H9 (cell line): ENCODE measurements at regions not wholly inside any gene's neighbourhood (a gene's known extent, or its start where the extent isn't known, plus 50 kb on each side); places are given as distances from the start of the nearest gene placed in this dataset.

ENCODE experiments used
- DNase-seq: peaks from one replicate; pipeline ENCODE4 v3.0.0-alpha.2; 2017
- H2AFZ ChIP-seq: one replicate; pipeline ENCODE4 v1.6.1; 2013; ENCODE audit warnings: mild to moderate bottlenecking, low read length, control low read depth, moderate library complexity
- H2AK5ac ChIP-seq: 2 replicates; pipeline ENCODE4 v1.6.1; 2013; ENCODE audit warnings: low read length, control low read depth, mixed read lengths; ENCODE audit not compliant: insufficient read length
- H2BK120ac ChIP-seq: one replicate; pipeline ENCODE4 v1.6.1; 2013; ENCODE audit warnings: low read depth, mild to moderate bottlenecking, low read length, control low read depth, inconsistent platforms; ENCODE audit not compliant: poor library complexity, severe bottlenecking
- H2BK12ac ChIP-seq: 2 replicates; pipeline ENCODE4 v1.6.1; 2013; ENCODE audit warnings: low read length, control low read depth, mixed read lengths, low read depth; ENCODE audit not compliant: insufficient read length
- H2BK15ac ChIP-seq: 2 replicates; pipeline ENCODE4 v1.6.1; 2013; ENCODE audit warnings: low read depth, low read length, control low read depth
- H2BK20ac ChIP-seq: one replicate; pipeline ENCODE4 v1.6.1; 2013; ENCODE audit warnings: low read depth, mild to moderate bottlenecking, low read length, control low read depth, inconsistent platforms; ENCODE audit not compliant: poor library complexity, severe bottlenecking
- H2BK5ac ChIP-seq: 2 replicates; pipeline ENCODE4 v1.6.1; 2013; ENCODE audit warnings: low read length, control low read depth, mixed read lengths; ENCODE audit not compliant: insufficient read length
- H3K14ac ChIP-seq: 2 replicates; pipeline ENCODE4 v1.6.1; 2013; ENCODE audit warnings: low read length, control low read depth; ENCODE audit not compliant: insufficient read depth
- H3K18ac ChIP-seq: 2 replicates; pipeline ENCODE4 v1.6.1; 2013; ENCODE audit warnings: low read depth, mild to moderate bottlenecking, mixed read lengths, low read length, control low read depth; ENCODE audit not compliant: insufficient read length
- H3K23ac ChIP-seq: 2 replicates; pipeline ENCODE4 v1.6.1; 2013; ENCODE audit warnings: low read length, control low read depth, mixed read lengths, low read depth; ENCODE audit not compliant: insufficient read length
- H3K23me2 ChIP-seq: 2 replicates; pipeline ENCODE4 v1.6.1; 2013; ENCODE audit warnings: low read depth, mild to moderate bottlenecking, mixed read lengths, low read length, control low read depth; ENCODE audit not compliant: insufficient read length, poor library complexity, severe bottlenecking
- H3K27ac ChIP-seq: 2 replicates; pipeline ENCODE4 v1.5.1; 2013; ENCODE audit warnings: low read length, control low read depth, mixed read lengths, low read depth; ENCODE audit not compliant: insufficient read length
- H3K27me3 ChIP-seq: 2 replicates; pipeline ENCODE4 v1.6.1; 2013; ENCODE audit warnings: low read length, control low read depth, inconsistent platforms; ENCODE audit not compliant: insufficient read depth
- H3K4ac ChIP-seq: 2 replicates; pipeline ENCODE4 v1.6.1; 2013; ENCODE audit warnings: low read depth, mild to moderate bottlenecking, control low read depth, inconsistent platforms, low read length, moderate library complexity
- H3K4me1 ChIP-seq: 2 replicates; pipeline ENCODE4 v1.6.1; 2013; ENCODE audit warnings: low read length, control low read depth, inconsistent platforms; ENCODE audit not compliant: insufficient read depth
- H3K4me2 ChIP-seq: 2 replicates; pipeline ENCODE4 v1.6.1; 2013; ENCODE audit warnings: low read length, control low read depth, mixed read lengths; ENCODE audit not compliant: insufficient read length, insufficient read depth
- H3K56ac ChIP-seq: 2 replicates; pipeline ENCODE4 v1.6.1; 2013; ENCODE audit warnings: low read depth, mild to moderate bottlenecking, mixed read lengths, low read length, control low read depth; ENCODE audit not compliant: insufficient read length
- H3K79me1 ChIP-seq: 2 replicates; pipeline ENCODE4 v1.6.1; 2013; ENCODE audit warnings: low read depth, mild to moderate bottlenecking, moderate library complexity, low read length, control low read depth, inconsistent platforms; ENCODE audit not compliant: insufficient read depth, poor library complexity, severe bottlenecking
- H3K79me2 ChIP-seq: 2 replicates; pipeline ENCODE4 v1.6.1; 2013; ENCODE audit warnings: low read length, control low read depth, inconsistent platforms; ENCODE audit not compliant: insufficient read depth
- H3K9ac ChIP-seq: 2 replicates; pipeline ENCODE4 v1.6.1; 2013; ENCODE audit warnings: low read length, control low read depth, mixed read lengths; ENCODE audit not compliant: insufficient read length; ENCODE audit errors: extremely low read depth
- H3K9me3 ChIP-seq: one replicate; pipeline ENCODE4 v1.6.1; 2013; ENCODE audit warnings: low read depth, low read length, inconsistent platforms; ENCODE audit not compliant: control insufficient read depth
- H3T11ph ChIP-seq: one replicate; pipeline ENCODE4 v1.6.1; 2013; ENCODE audit warnings: mild to moderate bottlenecking, low read length, control low read depth, inconsistent platforms
- H4K20me1 ChIP-seq: one replicate; pipeline ENCODE4 v1.6.1; 2013; ENCODE audit not compliant: control insufficient read depth, insufficient read length, insufficient read depth
- H4K5ac ChIP-seq: 2 replicates; pipeline ENCODE4 v1.6.1; 2013; ENCODE audit warnings: low read depth, mild to moderate bottlenecking, mixed read lengths, low read length, control low read depth; ENCODE audit not compliant: insufficient read length
- H4K8ac ChIP-seq: replicated peaks from 2 replicates; pipeline ENCODE4 v1.6.1; 2013; ENCODE audit warnings: low read length, control low read depth, mixed read lengths, low read depth; ENCODE audit not compliant: insufficient read length
- H4K91ac ChIP-seq: 2 replicates; pipeline ENCODE4 v1.6.1; 2013; ENCODE audit warnings: low read depth, mild to moderate bottlenecking, moderate library complexity, mixed read lengths, low read length, control low read depth; ENCODE audit not compliant: insufficient read length
- H3K27ac Mint-ChIP-seq, 3 experiments: 2 replicates in 2 of 3; 3 replicates in 1 of 3; pipeline ENCODE4 v1.8.0; 2020 to 2021; ENCODE audit warnings: mixed read lengths in 3 of 3, mild to moderate bottlenecking in 1 of 3, moderate library complexity in 1 of 3
- H3K27me3 Mint-ChIP-seq: 2 replicates; pipeline ENCODE4 v1.8.0; 2021; ENCODE audit warnings: low read depth, mild to moderate bottlenecking, moderate library complexity, mixed read lengths
- H3K36me3 Mint-ChIP-seq, 3 experiments: 2 replicates in 2 of 3; 3 replicates in 1 of 3; pipeline ENCODE4 v1.8.0; 2020 to 2021; ENCODE audit warnings: low read depth in 3 of 3, mixed read lengths in 3 of 3; ENCODE audit not compliant: insufficient read depth in 1 of 3
- H3K4me1 Mint-ChIP-seq, 2 experiments: 2 replicates each; pipeline ENCODE4 v1.8.0; 2020; ENCODE audit warnings: mixed read lengths in 2 of 2
- H3K4me3 Mint-ChIP-seq, 2 experiments: 2 replicates in 1 of 2; 3 replicates in 1 of 2; pipeline ENCODE4 v1.8.0; 2020 to 2021; ENCODE audit warnings: mild to moderate bottlenecking in 2 of 2, mixed read lengths in 2 of 2, moderate library complexity in 1 of 2
- H3K9me3 Mint-ChIP-seq, 2 experiments: 2 replicates in 1 of 2; 3 replicates in 1 of 2; pipeline ENCODE4 v1.8.0; 2020; ENCODE audit warnings: mild to moderate bottlenecking in 2 of 2, mixed read lengths in 2 of 2, moderate library complexity in 1 of 2
- CTCF ChIP-seq: fragments of 200-600 bp; sonication (generic); conservative IDR thresholded peaks from 3 replicates; pipeline ENCODE4 v1.8.0; 2021; ENCODE audit warnings: antibody characterized with exemption, mild to moderate bottlenecking
- WGBS: extraction: QIAGEN DNeasy Blood & Tissue Kit; methylation state at CpG from one replicate; pipeline ENCODE4 v1.1.7; 2013; ENCODE audit warnings: missing lambda C conversion rate, low lambda C conversion rate, mixed read lengths; ENCODE audit not compliant: insufficient read length; ENCODE audit errors: extremely low coverage; 5-methylcytosine and 5-hydroxymethylcytosine counted together

GRCh38 chr1:219529116-219529515 is 83.8 kb downstream of the ZC3H11B start:
- H3K4ac ChIP-seq: no peak overlapping the region
- no peaks in the 10 kb centered on the region for H3K9me3 ChIP-seq
- Mint-ChIP-seq H3K4me3 (no peak overlapping the region), H3K9me3 (peaks cover 3 to 5% of the 10 kb centered on the region in 2 experiments; a peak in 2 of 5 replicates), H3K36me3 (no peaks in the 10 kb centered on the region; a peak in 1 of 7 replicates), H3K4me1 (peaks cover 12 to 13% of the 10 kb centered on the region in 2 experiments), H3K27me3 (no peaks in the 10 kb centered on the region), H3K27ac (peak overlapping the region in 2 of 3 experiments; percentile 76 to 83; a peak in 2 of 7 replicates)
- no peaks in the 10 kb centered on the region for H4K20me1 ChIP-seq
- no peak overlapping the region for H3K18ac ChIP-seq
- H3K27ac ChIP-seq: no peak overlapping the region
- H2BK15ac ChIP-seq: no peak overlapping the region
- no peak overlapping the region for H4K5ac ChIP-seq
- no CpG with 5 or more reads among the region's 2 CpGs for WGBS
- no peaks in the 10 kb centered on the region for H3K27me3 ChIP-seq
- H3K56ac ChIP-seq: no peak overlapping the region
- H3T11ph ChIP-seq: no peak overlapping the region
- H2BK20ac ChIP-seq: no peak overlapping the region
- no peak overlapping the region for H2AFZ ChIP-seq
- no peak overlapping the region for H2BK5ac ChIP-seq
- H3K4me2 ChIP-seq: no peak overlapping the region
- H2AK5ac ChIP-seq: no peak overlapping the region
- H3K9ac ChIP-seq: no peak overlapping the region
- no peak for TF ChIP-seq CTCF
- H4K91ac ChIP-seq: no peak overlapping the region
- no peak overlapping the region for H3K14ac ChIP-seq
- H4K8ac ChIP-seq: no peak overlapping the region
- H3K23ac ChIP-seq: no peak overlapping the region
- no peak overlapping the region for H2BK12ac ChIP-seq
- H3K4me1 ChIP-seq: no peaks in the 10 kb centered on the region
- peak; percentile 65 for DNase-seq
- no peak overlapping the region for H2BK120ac ChIP-seq
- no peaks in the 10 kb centered on the region for H3K79me1 ChIP-seq
- no peaks in the 10 kb centered on the region for H3K23me2 ChIP-seq
- H3K79me2 ChIP-seq: no peaks in the 10 kb centered on the region
